ENCODE measurements at regions not wholly inside any gene's neighbourhood (a gene's known extent, or its start where the extent isn't known, plus 50 kb on each side); places are given as distances from the start of the nearest gene placed in this dataset.

DNA sequence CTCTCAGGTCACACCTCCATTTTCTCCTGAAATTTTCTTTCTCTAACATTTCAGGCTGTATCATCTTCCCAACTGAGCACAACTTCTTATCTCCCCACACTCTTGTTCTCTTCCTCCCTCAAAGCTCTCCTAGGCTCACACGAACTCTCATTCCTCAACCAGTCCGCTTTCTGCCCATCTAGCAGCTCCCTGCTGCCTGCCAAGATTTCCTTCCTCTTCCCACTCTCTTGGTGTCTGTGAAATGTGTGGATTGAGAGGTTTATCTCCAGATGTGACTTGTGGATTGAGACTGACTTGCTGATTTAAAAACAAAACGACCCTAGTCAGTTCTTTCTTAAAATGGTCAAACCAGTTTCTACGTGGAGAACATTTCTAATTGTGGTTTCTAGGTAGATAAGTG lies 106.3 kb downstream of the MTNR1B start:
- Histone ChIP-seq H3K9ac (ENCODE audit: low read depth, low read length) (no peak overlapping the region), H3K27ac (ENCODE audit: low read depth, low read length) (no peak overlapping the region), H3K9me3 (ENCODE audit: control insufficient read depth, insufficient read depth, low read length) (no peaks in the 10 kb centered on the region), H3K27me3 (ENCODE audit: control insufficient read depth, insufficient read depth, low read length) (no peaks in the 10 kb centered on the region), H3K4me3 (ENCODE audit: low read depth, low read length) (no peak overlapping the region), H3K4me1 (ENCODE audit: control insufficient read depth, insufficient read depth, low read length) (peaks cover 41% of the 10 kb centered on the region), H3K36me3 (ENCODE audit: control insufficient read depth, insufficient read depth, low read length) (no peaks in the 10 kb centered on the region)

DNA sequence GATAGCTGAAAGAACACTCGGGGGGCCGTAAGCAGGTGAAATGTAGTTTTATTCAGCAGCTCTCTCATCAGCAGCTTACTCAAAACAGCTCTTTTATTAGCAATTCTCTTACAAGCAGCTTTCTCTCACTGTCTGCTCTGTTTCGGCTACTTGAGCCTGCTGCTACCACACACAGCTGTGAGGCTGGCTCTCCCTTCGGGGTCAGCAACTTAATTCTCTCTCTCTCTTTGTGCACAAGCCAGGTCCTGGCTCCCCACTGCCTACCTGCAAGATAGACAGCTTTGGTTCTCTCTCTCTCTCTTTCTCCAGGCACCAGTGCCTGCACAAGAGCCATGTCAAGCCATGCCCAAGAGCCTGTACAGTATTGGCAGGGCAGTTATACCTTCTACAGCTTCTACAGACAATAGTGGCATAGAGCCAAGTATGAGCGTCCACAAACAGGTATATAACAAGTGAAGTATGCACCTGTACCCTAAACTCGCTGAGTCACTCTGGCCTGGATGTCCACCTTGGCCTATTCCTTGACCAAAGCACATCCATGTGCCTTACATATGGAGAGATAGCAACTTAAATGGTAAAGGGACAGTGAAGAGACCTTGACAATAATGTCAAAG lies 110.8 kb downstream of the MTNR1B start:
- Histone ChIP-seq H3K27ac (ENCODE audit: low read depth, low read length) (no peak overlapping the region), H3K4me3 (ENCODE audit: low read depth, low read length) (no peak overlapping the region), H3K9me3 (ENCODE audit: control insufficient read depth, insufficient read depth, low read length) (no peaks in the 10 kb centered on the region), H3K27me3 (ENCODE audit: control insufficient read depth, insufficient read depth, low read length) (no peaks in the 10 kb centered on the region), H3K36me3 (ENCODE audit: control insufficient read depth, insufficient read depth, low read length) (no peaks in the 10 kb centered on the region), H3K9ac (ENCODE audit: low read depth, low read length) (no peak overlapping the region), H3K4me1 (ENCODE audit: control insufficient read depth, insufficient read depth, low read length) (peaks cover 32% of the 10 kb centered on the region)

DNA sequence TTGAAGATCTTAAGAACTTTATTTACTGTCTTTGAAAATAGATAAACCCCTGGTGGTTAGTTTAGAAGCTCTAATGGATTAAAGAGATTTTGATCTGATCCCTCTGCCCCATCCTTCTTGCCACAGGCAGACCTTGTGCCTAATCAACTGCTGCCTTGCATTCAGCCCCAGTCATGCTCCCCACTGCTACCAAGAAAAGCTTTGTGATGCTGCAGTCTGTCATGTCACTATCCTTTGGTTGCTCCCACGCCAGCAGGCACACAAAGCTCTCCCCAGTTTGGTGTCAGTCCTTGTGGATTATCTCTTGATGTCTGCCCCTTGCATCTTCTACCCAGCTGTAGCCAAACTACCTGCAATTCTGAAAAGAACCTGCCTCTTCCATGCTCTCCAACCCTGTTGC lies 112.2 kb downstream of the MTNR1B start:
- Histone ChIP-seq H3K27me3 (ENCODE audit: control insufficient read depth, insufficient read depth, low read length) (no peaks in the 10 kb centered on the region), H3K9ac (ENCODE audit: low read depth, low read length) (no peak overlapping the region), H3K36me3 (ENCODE audit: control insufficient read depth, insufficient read depth, low read length) (no peaks in the 10 kb centered on the region), H3K4me3 (ENCODE audit: low read depth, low read length) (no peak overlapping the region), H3K4me1 (ENCODE audit: control insufficient read depth, insufficient read depth, low read length) (peaks cover 42% of the 10 kb centered on the region), H3K9me3 (ENCODE audit: control insufficient read depth, insufficient read depth, low read length) (no peaks in the 10 kb centered on the region), H3K27ac (ENCODE audit: low read depth, low read length) (peak overlapping the region; percentile 64)

DNA sequence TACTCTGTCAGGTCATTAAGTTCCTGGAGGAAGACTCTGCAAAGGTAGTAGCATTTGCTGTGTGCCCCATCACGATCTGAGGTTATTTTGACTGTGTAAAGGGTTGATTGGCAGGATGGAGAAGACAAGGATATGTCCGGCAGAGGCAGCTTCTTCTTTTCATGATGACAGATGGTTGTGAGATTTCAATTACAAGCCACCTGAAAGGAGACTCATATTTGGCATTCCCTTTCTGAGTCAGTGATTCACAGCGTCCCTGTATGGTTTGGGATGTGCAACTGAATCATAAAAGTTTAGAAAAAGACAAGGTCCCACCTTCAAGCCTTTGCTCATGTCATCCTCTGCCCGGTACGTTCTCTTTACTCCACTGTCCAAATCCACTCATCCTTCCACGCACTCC lies 113.4 kb downstream of the MTNR1B start:
- H3K27me3 ChIP-seq (ENCODE audit: control insufficient read depth, insufficient read depth, low read length) = no peaks in the 10 kb centered on the region
- H3K9ac ChIP-seq (ENCODE audit: low read depth, low read length) = no peak overlapping the region
- no peaks in the 10 kb centered on the region for H3K36me3 ChIP-seq (ENCODE audit: control insufficient read depth, insufficient read depth, low read length)
- no peak overlapping the region for H3K4me3 ChIP-seq (ENCODE audit: low read depth, low read length)
- H3K27ac ChIP-seq (ENCODE audit: low read depth, low read length) = no peak overlapping the region
- H3K4me1 ChIP-seq (ENCODE audit: control insufficient read depth, insufficient read depth, low read length) = peaks cover 43% of the 10 kb centered on the region
- H3K9me3 ChIP-seq (ENCODE audit: control insufficient read depth, insufficient read depth, low read length) = no peaks in the 10 kb centered on the region

DNA sequence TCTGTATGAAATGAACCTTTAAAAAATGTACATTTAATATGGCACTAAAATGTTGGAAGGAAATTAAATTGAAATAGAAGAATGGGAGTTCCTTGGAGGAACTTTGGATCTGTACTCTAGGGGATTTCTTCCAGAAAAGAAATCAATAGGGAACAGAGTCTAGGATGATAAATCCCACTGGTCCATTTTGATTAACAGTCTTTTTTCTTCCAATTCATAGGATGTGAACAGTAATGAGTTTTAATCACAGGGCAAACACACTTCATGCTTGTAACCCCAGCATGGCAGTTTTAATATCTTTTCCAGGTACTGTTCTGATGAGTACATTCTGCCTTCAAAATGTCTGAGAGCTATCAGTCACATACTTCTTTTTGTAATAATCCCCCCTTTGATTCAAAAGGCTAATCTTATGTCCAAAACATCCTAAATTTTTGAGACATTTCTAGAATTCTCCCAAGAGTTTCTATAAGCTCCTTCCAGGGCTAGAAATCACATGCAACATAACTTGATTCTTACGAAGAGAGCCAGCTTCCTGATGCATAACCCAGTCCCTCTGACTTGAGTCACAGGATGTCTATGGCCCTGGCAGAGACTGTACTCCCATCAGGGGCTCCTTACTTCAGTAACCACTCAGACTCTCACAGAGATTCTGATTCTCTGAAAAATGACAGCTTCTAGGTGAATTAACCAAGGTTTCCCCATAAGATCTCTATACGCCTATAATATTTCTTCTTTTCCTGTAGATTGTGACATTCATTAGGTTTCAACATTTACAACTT lies 112.9 kb downstream of the SLC36A4 start:
- no peak overlapping the region for H3K9ac ChIP-seq (ENCODE audit: low read depth, low read length)
- H3K36me3 ChIP-seq (ENCODE audit: control insufficient read depth, insufficient read depth, low read length) = no peaks in the 10 kb centered on the region
- peaks cover 44% of the 10 kb centered on the region for H3K4me1 ChIP-seq (ENCODE audit: control insufficient read depth, insufficient read depth, low read length)
- H3K9me3 ChIP-seq (ENCODE audit: control insufficient read depth, insufficient read depth, low read length) = no peaks in the 10 kb centered on the region
- H3K4me3 ChIP-seq (ENCODE audit: low read depth, low read length) = no peak overlapping the region
- H3K27ac ChIP-seq (ENCODE audit: low read depth, low read length) = no peak overlapping the region
- no peaks in the 10 kb centered on the region for H3K27me3 ChIP-seq (ENCODE audit: control insufficient read depth, insufficient read depth, low read length)

DNA sequence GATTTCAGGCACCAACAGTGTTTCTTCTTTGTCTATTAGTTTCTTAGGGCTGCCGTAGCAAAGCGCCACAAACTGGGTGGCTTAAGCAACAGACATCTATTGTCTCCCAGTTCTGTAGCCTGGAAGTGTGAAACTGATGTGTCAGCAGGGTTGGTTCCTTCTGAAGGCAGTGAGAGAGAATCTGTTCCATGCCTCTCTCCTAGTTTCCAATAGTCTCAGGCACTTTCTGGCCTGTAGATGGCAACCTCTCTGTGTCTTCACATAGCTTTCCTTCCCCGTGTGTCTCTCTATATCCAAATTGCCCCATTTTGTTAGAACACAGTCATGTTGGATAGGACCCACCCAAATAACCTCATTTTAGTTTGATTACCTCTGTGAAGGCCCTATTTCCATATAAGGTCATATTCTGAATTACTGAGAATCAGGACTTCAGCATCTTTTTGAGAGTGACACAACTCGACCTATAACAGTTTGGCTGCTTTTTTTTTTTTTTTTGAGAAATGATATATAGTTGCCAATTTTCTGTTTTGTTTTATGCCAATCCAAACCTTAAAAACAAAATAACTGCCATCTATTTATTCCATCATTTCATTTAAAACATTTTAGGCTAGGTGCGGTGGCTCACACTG lies 108.2 kb downstream of the SLC36A4 start:
- H3K9me3 ChIP-seq (ENCODE audit: control insufficient read depth, insufficient read depth, low read length) = no peaks in the 10 kb centered on the region
- H3K4me1 ChIP-seq (ENCODE audit: control insufficient read depth, insufficient read depth, low read length) = peaks cover 17% of the 10 kb centered on the region
- no peak overlapping the region for H3K4me3 ChIP-seq (ENCODE audit: low read depth, low read length)
- H3K9ac ChIP-seq (ENCODE audit: low read depth, low read length) = no peak overlapping the region
- H3K27me3 ChIP-seq (ENCODE audit: control insufficient read depth, insufficient read depth, low read length) = no peaks in the 10 kb centered on the region
- peak overlapping the region; percentile 26 for H3K27ac ChIP-seq (ENCODE audit: low read depth, low read length)
- H3K36me3 ChIP-seq (ENCODE audit: control insufficient read depth, insufficient read depth, low read length) = no peaks in the 10 kb centered on the region
